ENCODE measurements at regions not wholly inside any gene's neighbourhood (a gene's known extent, or its start where the extent isn't known, plus 50 kb on each side); places are given as distances from the start of the nearest gene placed in this dataset.

DNA sequence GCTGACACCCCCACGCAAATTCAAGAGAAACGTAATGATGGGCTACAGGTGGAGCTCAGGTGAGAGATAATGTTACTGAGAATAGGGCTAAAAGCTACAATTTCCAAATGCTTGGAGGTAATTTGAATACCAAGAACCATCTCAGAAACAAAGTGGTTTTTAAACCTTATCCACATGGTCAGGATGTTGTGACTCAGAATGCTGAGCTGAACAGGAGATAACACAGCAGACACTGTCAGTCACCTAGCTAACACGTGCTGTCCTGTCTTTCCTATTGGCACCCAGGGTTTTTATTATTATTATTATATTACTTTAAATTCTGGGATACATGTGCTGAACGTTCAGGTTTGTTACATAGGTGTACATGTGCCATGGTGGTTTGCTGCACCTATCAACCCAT lies 233.0 kb upstream of the MAF start:
- H3K36me3 ChIP-seq = no peaks in the 10 kb centered on the region
- H3K4me3 ChIP-seq = no peak overlapping the region
- no peak for ATAC-seq

DNA sequence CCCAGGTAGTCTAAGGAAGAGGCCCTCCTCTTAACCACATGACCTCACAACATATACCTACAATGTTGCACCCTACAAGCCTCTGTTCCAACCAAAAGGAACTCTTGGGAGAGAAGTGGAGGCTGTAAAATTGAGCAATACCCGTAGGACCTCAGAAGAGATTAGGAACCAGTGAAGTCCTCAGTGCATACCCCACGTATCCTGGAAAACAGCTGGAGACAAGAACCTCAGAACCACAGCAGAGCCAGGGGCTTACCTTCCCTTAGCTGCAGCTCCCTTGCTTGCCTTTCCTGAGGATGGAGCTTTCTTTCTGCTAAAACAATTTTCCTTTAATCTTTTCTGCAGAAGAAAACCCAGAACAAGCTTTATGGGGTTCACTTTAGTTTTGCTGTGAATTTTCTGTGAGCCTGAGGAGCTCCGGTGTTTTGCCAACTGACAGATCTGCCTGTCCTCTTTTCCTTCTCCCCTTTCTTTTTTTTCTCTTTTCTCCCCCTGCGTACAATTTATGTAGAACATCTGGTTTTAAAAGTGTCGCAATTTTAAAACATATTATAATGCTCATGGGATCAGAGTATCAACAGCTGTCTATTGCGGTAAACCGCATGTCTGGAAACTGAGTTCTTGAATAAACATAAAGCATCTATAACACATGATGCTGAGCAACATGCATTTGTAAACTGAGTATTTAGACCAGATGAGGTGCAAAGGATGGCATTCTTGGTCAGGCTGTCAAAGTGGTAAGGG lies 226.4 kb upstream of the MAF start:
- no peaks in the 10 kb centered on the region for H3K4me1 ChIP-seq
- ATAC-seq (no peak), DNase-seq (no peak)
- no peaks in the 10 kb centered on the region for H3K27me3 ChIP-seq
- H3K9me3 ChIP-seq = no peaks in the 10 kb centered on the region
- intact Hi-C loops (cut with DNase I) = no loop called here
- TF ChIP-seq, protein P1, sequence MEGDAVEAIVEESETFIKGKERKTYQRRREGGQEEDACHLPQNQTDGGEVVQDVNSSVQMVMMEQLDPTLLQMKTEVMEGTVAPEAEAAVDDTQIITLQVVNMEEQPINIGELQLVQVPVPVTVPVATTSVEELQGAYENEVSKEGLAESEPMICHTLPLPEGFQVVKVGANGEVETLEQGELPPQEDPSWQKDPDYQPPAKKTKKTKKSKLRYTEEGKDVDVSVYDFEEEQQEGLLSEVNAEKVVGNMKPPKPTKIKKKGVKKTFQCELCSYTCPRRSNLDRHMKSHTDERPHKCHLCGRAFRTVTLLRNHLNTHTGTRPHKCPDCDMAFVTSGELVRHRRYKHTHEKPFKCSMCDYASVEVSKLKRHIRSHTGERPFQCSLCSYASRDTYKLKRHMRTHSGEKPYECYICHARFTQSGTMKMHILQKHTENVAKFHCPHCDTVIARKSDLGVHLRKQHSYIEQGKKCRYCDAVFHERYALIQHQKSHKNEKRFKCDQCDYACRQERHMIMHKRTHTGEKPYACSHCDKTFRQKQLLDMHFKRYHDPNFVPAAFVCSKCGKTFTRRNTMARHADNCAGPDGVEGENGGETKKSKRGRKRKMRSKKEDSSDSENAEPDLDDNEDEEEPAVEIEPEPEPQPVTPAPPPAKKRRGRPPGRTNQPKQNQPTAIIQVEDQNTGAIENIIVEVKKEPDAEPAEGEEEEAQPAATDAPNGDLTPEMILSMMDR (IDR thresholded peaks at IDR 0.05) = no peak
- H3K36me3 ChIP-seq = no peaks in the 10 kb centered on the region
- H3K27ac ChIP-seq = no peak overlapping the region
- H3K4me3 ChIP-seq = no peak overlapping the region

More for the DNA sequence above, 233.0 kb upstream of the MAF start:
- no peaks in the 10 kb centered on the region for H3K27me3 ChIP-seq
- intact Hi-C loops (cut with DNase I) = no loop called here
- H3K27ac ChIP-seq = no peak overlapping the region
- DNase-seq = no peak
- H3K9me3 ChIP-seq = no peaks in the 10 kb centered on the region
- no peaks in the 10 kb centered on the region for H3K4me1 ChIP-seq
- TF ChIP-seq, protein P1 (IDR thresholded peaks at IDR 0.05) = no peak

DNA sequence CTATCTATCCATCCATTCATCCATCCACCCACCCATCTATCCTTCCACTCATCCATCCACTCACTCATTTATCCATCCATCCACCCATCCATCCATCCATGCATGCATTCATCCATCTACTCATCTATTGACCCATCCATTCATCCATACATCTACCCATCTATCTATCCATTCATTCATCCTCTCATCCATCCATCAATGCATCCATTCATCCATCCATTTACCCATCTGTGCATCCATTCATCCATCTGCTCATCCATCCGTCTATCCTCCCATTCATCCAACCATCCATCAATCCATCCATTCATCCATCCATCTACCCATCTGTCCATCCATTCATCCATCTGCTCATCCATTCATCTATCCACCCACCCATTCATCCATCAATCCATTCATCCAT lies 224.5 kb upstream of the MAF start:
- H3K27ac ChIP-seq = no peak overlapping the region
- H3K4me1 ChIP-seq = no peaks in the 10 kb centered on the region
- no peaks in the 10 kb centered on the region for H3K36me3 ChIP-seq
- TF ChIP-seq, protein P1 (IDR thresholded peaks at IDR 0.05) = no peak
- ATAC-seq = no peak
- no peaks in the 10 kb centered on the region for H3K9me3 ChIP-seq
- no peak for DNase-seq
- no peaks in the 10 kb centered on the region for H3K27me3 ChIP-seq
- H3K4me3 ChIP-seq = no peak overlapping the region
- intact Hi-C loops (cut with DNase I) = no loop called here

DNA sequence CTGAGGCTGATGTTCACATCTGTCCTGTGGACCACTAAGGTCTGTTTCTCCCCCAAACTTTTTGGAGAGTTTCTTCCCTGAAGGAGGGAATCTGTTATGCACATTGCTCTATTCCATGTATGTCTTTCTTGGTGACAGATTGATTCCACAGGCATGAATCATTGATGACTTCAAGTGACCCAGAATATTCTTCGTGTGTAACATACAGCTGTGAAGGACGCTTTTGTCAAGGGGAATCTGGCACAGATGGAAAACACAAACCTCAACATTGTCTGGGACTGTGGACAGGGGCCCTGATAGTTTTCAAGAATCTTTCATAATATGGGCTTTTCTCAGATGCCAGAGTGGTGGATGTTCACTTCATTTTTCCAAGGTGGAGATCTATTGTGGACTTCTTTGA lies 223.1 kb upstream of the MAF start:
- TF ChIP-seq, protein P1 (IDR thresholded peaks at IDR 0.05) = no peak
- ATAC-seq (no peak), DNase-seq (no peak)
- Histone ChIP-seq H3K4me3 (no peak overlapping the region), H3K36me3 (no peaks in the 10 kb centered on the region), H3K27me3 (no peaks in the 10 kb centered on the region), H3K4me1 (no peaks in the 10 kb centered on the region), H3K9me3 (no peaks in the 10 kb centered on the region), H3K27ac (no peak overlapping the region)
- intact Hi-C loops (cut with DNase I) = no loop called here

DNA sequence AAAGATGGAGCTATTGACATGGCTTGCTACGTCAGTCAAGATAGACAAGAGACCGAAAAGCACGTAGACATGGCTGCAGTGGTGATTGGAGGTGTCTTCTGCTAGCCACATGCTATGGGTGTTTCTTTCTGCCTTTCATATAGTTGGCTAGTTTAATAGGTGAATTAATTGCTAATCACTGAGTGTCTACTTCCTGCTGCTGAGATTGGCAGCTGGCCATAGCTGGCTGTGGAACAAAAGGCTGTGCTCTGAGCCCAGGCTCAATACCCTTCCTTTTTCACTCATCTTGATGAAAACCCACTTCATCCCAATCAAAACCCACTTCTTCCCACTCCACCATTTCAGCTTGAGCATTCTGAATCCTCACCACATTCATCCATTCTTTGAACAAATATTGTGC lies 221.4 kb upstream of the MAF start:
- no peak overlapping the region for H3K4me3 ChIP-seq
- no peak for DNase-seq
- H3K27ac ChIP-seq = no peak overlapping the region
- no peaks in the 10 kb centered on the region for H3K36me3 ChIP-seq
- intact Hi-C loops (cut with DNase I) = no loop called here
- H3K4me1 ChIP-seq = no peaks in the 10 kb centered on the region
- H3K9me3 ChIP-seq = no peaks in the 10 kb centered on the region
- ATAC-seq = no peak
- H3K27me3 ChIP-seq = no peaks in the 10 kb centered on the region
- TF ChIP-seq, protein P1 (IDR thresholded peaks at IDR 0.05) = no peak

DNA sequence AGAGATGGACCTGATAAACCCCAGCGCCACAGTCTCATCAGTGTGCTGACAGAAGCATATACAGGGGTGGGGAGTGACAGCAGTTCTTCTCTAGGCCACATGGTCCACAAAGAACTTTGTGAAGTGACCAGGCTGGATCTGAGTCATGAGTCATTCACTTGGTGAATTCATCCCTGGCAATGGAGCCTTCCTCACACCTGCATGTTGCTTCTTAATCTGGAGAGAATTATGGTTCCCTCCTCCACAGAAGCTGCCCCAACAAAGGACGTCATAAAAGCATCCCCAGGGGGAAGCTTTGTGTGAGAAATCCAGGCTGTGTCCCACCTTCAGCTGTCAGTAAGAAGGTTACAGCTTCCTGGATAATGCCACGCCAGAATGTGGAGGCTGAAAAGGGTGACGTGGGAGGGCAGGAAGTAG lies 215.6 kb upstream of the MAF start:
- no peaks in the 10 kb centered on the region for H3K4me1 ChIP-seq
- intact Hi-C loops (cut with DNase I) = no loop called here
- no peaks in the 10 kb centered on the region for H3K9me3 ChIP-seq
- H3K27me3 ChIP-seq = no peaks in the 10 kb centered on the region
- no peak overlapping the region for H3K27ac ChIP-seq
- ATAC-seq = no peak
- H3K36me3 ChIP-seq = no peaks in the 10 kb centered on the region
- no peak overlapping the region for H3K4me3 ChIP-seq
- TF ChIP-seq, protein P1 (IDR thresholded peaks at IDR 0.05) = no peak
- DNase-seq = no peak

Measured in upper lobe of right lung (tissue), 1 donor.